Psoas muscle (tissue), 7 donors: ENCODE measurements at regions not wholly inside any gene's neighbourhood (a gene's known extent, or its start where the extent isn't known, plus 50 kb on each side); places are given as distances from the start of the nearest gene placed in this dataset.

Source experiments
- ATAC-seq, 4 donors: fragments of 200-7000 bp; cut with Tn5 transposase; one replicate each; pipeline ENCODE4 v1.9.1; 2020; ENCODE audit warnings: moderate library complexity in 3 of 4, mild to moderate bottlenecking in 2 of 4
- DNase-seq, 2 donors: peaks; one replicate each; pipeline ENCODE4 v3.0.0-alpha.2; 2020
- H3K27ac ChIP-seq: fragments of 200-600 bp; one replicate; pipeline ENCODE4 v1.8.0; 2022
- H3K27me3 ChIP-seq, 3 donors: fragments of 200-600 bp in 1 of 3; one replicate each; pipeline versions ENCODE4 v1.6.1 to v1.8.0; 2013 to 2022; ENCODE audit warnings: low read length in 2 of 3, mild to moderate bottlenecking in 2 of 3, moderate library complexity in 1 of 3; ENCODE audit not compliant: insufficient read depth in 3 of 3
- H3K36me3 ChIP-seq, 2 donors: fragments of 200-600 bp in 1 of 2; one replicate each; pipeline versions ENCODE4 v1.6.1 to v1.8.0; 2013 to 2022; ENCODE audit warnings: low read depth in 1 of 2, mild to moderate bottlenecking in 1 of 2, moderate library complexity in 1 of 2; ENCODE audit not compliant: insufficient read depth in 1 of 2
- H3K4me1 ChIP-seq: fragments of 200-600 bp; one replicate; pipeline ENCODE4 v1.8.0; 2022
- H3K4me3 ChIP-seq: fragments of 200-600 bp; one replicate; pipeline ENCODE4 v1.8.0; 2022; ENCODE audit warnings: mild to moderate bottlenecking
- H3K9me3 ChIP-seq: fragments of 200-600 bp; one replicate; pipeline ENCODE4 v1.8.0; 2022
- WGBS, 3 donors: extraction: QIAGEN DNeasy Blood & Tissue Kit; methylation state at CpG; one replicate each; pipeline versions ENCODE4 v1.1.6 to v1.1.7; 2013; 5-methylcytosine and 5-hydroxymethylcytosine counted together
- intact Hi-C, 2 donors: fragments of 100-400 bp; cut with DNase I; formaldehyde crosslinking; loops; one replicate each; pipeline versions ENCODE4 v1.11.0 to v1.14.2; 2022
- TF ChIP-seq, protein P1 (sequence below): fragments of 200-600 bp; IDR thresholded peaks from one replicate; pipeline ENCODE4 v1.8.0; 2022; ENCODE audit warnings: antibody characterized with exemption
- donor health status: healthy with polysubstance abuse.
- donor health status: DM: no; HTN: no; CAD: no; lungs with moderate emphysema.
- donor health status: Bipolar disorder and iron deficiency.
- donor health status: healthy.
- donor health status: DM: yes; HTN: yes; CAD: no.
- donor health status: DM: no; HTN: no; CAD: no.
- donor health status: DM: yes; HTN: yes; CAD: no.

DNA sequence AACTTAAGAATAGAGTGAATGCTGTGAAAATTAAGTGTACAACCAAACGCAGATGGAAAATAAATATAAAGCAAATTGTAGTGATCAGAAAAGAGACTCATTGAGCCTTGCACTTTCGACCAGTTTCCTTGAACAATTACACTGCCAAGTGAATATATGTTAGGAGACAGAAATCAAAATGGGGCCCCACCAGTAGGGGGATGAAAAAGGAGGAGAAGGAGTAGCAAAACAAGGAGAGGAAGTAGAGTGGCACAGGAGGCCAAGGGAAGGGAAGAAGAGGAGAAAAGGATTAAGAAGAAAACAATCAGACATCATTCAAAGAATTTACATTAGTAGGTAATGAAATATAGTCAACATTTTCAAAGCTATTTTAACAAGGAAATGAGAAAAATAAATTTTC, 1770.6 kb downstream of the PLA2G4A start:
- H3K27me3 ChIP-seq: no peaks in the 10 kb centered on the region
- no peak overlapping the region for H3K4me3 ChIP-seq
- intact Hi-C loops: no loop called here
- H3K27ac ChIP-seq: no peak overlapping the region
- H3K9me3 ChIP-seq: no peaks in the 10 kb centered on the region
- H3K4me1 ChIP-seq: no peaks in the 10 kb centered on the region
- DNase-seq (no peak), ATAC-seq (no peak)
- TF ChIP-seq, protein P1, sequence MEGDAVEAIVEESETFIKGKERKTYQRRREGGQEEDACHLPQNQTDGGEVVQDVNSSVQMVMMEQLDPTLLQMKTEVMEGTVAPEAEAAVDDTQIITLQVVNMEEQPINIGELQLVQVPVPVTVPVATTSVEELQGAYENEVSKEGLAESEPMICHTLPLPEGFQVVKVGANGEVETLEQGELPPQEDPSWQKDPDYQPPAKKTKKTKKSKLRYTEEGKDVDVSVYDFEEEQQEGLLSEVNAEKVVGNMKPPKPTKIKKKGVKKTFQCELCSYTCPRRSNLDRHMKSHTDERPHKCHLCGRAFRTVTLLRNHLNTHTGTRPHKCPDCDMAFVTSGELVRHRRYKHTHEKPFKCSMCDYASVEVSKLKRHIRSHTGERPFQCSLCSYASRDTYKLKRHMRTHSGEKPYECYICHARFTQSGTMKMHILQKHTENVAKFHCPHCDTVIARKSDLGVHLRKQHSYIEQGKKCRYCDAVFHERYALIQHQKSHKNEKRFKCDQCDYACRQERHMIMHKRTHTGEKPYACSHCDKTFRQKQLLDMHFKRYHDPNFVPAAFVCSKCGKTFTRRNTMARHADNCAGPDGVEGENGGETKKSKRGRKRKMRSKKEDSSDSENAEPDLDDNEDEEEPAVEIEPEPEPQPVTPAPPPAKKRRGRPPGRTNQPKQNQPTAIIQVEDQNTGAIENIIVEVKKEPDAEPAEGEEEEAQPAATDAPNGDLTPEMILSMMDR: no peak
- H3K36me3 ChIP-seq: no peaks in the 10 kb centered on the region
- 79 to 86% (median 83%) methylated on average over 2 of the region's 2 CpGs for WGBS, 3 donors

DNA sequence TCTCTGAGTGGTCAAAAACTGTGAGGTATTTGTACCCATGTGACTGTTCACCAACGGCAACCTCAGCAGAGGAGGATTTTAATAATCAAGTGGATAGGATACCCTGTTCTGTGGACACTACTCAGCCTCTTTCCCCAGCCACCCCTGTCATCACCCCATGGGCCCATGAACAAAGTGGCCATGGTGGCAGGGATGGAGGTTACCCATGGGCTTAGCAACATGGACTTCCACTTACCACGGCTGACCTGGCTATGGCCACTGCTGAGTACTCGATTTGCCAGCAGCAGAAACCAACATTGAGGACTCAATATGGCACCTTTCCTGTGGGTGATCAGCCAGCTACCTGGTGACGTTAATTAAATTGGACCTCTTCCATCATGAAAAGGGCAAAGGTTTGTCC, 1782.7 kb downstream of the PLA2G4A start:
- TF ChIP-seq, protein P1: no peak
- ATAC-seq (no peak), DNase-seq (no peak)
- no peak overlapping the region for H3K4me3 ChIP-seq
- H3K9me3 ChIP-seq: no peaks in the 10 kb centered on the region
- no peaks in the 10 kb centered on the region for H3K4me1 ChIP-seq
- intact Hi-C loops: no loop called here
- WGBS, 3 donors: 88 to 95% (median 93%) methylated on average over 4 of the region's 4 CpGs
- no peaks in the 10 kb centered on the region for H3K36me3 ChIP-seq
- no peak overlapping the region for H3K27ac ChIP-seq
- H3K27me3 ChIP-seq: no peaks in the 10 kb centered on the region

DNA sequence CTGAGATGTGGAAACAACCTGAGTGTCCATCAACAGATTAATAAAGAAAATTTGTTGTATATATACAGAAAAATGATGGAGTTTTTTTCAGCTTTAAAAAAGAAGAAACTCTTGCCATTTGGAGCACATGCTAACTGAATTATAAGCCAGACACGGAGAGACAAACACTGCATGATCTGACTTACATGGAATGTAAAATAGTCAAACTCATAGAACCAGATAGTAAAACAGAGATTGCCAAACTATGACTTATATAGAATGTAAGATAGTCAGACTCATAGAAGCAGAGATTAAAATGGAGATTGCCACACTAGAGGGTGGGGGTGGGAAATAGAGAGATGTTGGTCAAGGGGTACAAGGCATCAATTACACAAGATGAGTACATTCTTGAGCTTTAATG, 1786.6 kb downstream of the PLA2G4A start:
- no peak for ATAC-seq

DNA sequence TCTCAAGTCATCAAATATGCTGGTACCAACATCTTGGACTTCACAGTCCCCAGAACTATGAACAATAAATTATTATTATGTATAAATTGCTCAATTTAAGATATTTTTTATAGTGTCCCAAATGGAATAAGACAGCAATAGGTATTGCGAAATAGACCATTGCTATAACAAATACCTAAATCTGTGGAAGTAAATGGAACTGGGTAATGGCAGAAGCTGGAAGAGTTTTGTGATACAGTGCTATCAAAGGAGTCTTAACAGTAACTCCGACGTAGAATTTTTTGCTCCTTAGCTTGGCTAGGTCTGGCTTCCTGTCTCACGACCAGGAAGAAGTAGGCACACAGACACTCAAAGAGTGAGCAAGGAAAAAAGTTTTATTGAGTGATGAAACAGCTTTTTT, 1791.5 kb downstream of the PLA2G4A start:
- DNase-seq (no peak), ATAC-seq (no peak)
- Histone ChIP-seq H3K27me3 (no peaks in the 10 kb centered on the region), H3K4me3 (no peak overlapping the region), H3K36me3 (no peaks in the 10 kb centered on the region), H3K27ac (no peak overlapping the region), H3K4me1 (no peaks in the 10 kb centered on the region), H3K9me3 (no peaks in the 10 kb centered on the region)
- WGBS, 3 donors: 88 to 91% (median 91%) methylated on average over 4 of the region's 4 CpGs
- intact Hi-C loops: no loop called here
- TF ChIP-seq, protein P1: no peak

More for the DNA sequence above, 1786.6 kb downstream of the PLA2G4A start:
- Histone ChIP-seq H3K27me3 (no peaks in the 10 kb centered on the region), H3K4me3 (no peak overlapping the region), H3K36me3 (no peaks in the 10 kb centered on the region), H3K4me1 (no peaks in the 10 kb centered on the region), H3K27ac (no peak overlapping the region), H3K9me3 (no peaks in the 10 kb centered on the region)
- WGBS, 3 donors: 79 to 85% (median 83%) methylated on average over 1 of the region's 1 CpG
- intact Hi-C loops: no loop called here
- TF ChIP-seq, protein P1: no peak
- no peak for DNase-seq

DNA sequence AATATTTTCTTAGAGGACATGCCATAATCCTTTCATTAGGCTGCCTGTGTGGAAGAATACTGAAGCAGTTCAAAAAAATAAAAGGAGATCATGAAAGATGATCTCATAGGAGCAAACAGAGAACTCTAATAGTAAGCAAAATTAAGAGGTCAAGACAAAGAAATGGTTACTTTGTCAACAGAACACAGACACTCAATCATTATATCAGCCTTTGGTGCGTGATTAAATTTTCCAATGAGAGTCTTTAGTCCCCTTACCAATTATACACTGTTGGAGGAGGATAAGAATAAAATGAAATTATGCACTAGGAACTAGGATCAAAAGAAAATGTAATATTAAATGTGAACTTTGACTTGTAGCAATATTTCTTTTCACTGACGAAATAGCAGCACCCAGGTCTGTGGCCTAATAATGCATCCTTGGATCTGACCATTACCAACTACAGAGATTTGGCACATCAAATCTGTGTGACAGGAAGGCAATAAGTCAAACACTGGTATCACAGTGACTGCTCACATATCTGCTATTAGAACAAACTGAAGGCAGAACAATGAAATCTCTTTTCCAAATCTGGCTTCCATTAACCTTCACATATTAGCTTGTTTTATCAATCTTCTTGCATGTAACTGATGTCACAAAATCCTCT, 1812.9 kb downstream of the PLA2G4A start:
- no peak for DNase-seq
- WGBS, 3 donors: 69 to 90% (median 76%) methylated on average over 2 of the region's 2 CpGs

More for the DNA sequence above, 1812.9 kb downstream of the PLA2G4A start:
- ATAC-seq: no peak
- intact Hi-C loops: no loop called here
- no peaks in the 10 kb centered on the region for H3K9me3 ChIP-seq
- H3K27ac ChIP-seq: no peak overlapping the region
- H3K4me3 ChIP-seq: no peak overlapping the region
- H3K27me3 ChIP-seq: no peaks in the 10 kb centered on the region
- H3K4me1 ChIP-seq: no peaks in the 10 kb centered on the region
- H3K36me3 ChIP-seq: no peaks in the 10 kb centered on the region
- TF ChIP-seq, protein P1: no peak
